Chondrocyte (in vitro differentiated cells): ENCODE measurements at regions not wholly inside any gene's neighbourhood (a gene's known extent, or its start where the extent isn't known, plus 50 kb on each side); places are given as distances from the start of the nearest gene placed in this dataset.

Experiments
- DNase-seq: peaks from one replicate; pipeline ENCODE4 v3.0.0; 2021; ENCODE audit warnings: mixed read lengths, low spot score
- H3K27ac Mint-ChIP-seq: one replicate; pipeline ENCODE4 v1.8.0; 2021; ENCODE audit warnings: mild to moderate bottlenecking, moderate library complexity, mixed read lengths; ENCODE audit not compliant: unreplicated experiment
- H3K27me3 Mint-ChIP-seq: 2 replicates; pipeline ENCODE4 v1.8.0; 2021; ENCODE audit warnings: low read depth, mixed read lengths
- H3K36me3 Mint-ChIP-seq: 2 replicates; pipeline ENCODE4 v1.8.0; 2021; ENCODE audit warnings: low read depth, mixed read lengths
- H3K4me1 Mint-ChIP-seq: 2 replicates; pipeline ENCODE4 v1.8.0; 2021; ENCODE audit warnings: low read depth, mild to moderate bottlenecking, mixed read lengths
- H3K4me3 Mint-ChIP-seq: one replicate; pipeline ENCODE4 v1.8.0; 2021; ENCODE audit warnings: mild to moderate bottlenecking, moderate library complexity, mixed read lengths; ENCODE audit not compliant: unreplicated experiment
- H3K9me3 Mint-ChIP-seq: 2 replicates; pipeline ENCODE4 v1.8.0; 2021; ENCODE audit warnings: low read depth, mixed read lengths
- CTCF ChIP-seq: fragments of 200-600 bp; sonication (generic); IDR thresholded peaks from 2 replicates; pipeline ENCODE4 v1.5.0; 2021; ENCODE audit warnings: antibody characterized with exemption, mild to moderate bottlenecking, moderate library complexity

- H3K27ac Mint-ChIP-seq: no peak overlapping the region
- DNase-seq: no peak
- no peaks in the 10 kb centered on the region for H3K4me1 Mint-ChIP-seq
- H3K4me3 Mint-ChIP-seq: no peak overlapping the region
- peaks cover 5% of the 10 kb centered on the region for H3K27me3 Mint-ChIP-seq
- no peaks in the 10 kb centered on the region for H3K36me3 Mint-ChIP-seq
- TF ChIP-seq CTCF: no peak
- H3K9me3 Mint-ChIP-seq: no peaks in the 10 kb centered on the region
Measured at GRCh38 chr10:6695519-6695918, 115.4 kb upstream of the PRKCQ start.

- H3K4me3 Mint-ChIP-seq: no peak overlapping the region
- no peak overlapping the region for H3K27ac Mint-ChIP-seq
- no peak for DNase-seq
Measured at GRCh38 chr10:6694447-6695140, 114.5 kb upstream of the PRKCQ start.

GRCh38 chr10:6692856-6693255, 112.8 kb upstream of the PRKCQ start:
- no peaks in the 10 kb centered on the region for H3K9me3 Mint-ChIP-seq
- H3K4me3 Mint-ChIP-seq: no peak overlapping the region
- H3K36me3 Mint-ChIP-seq: no peaks in the 10 kb centered on the region
- peaks cover 5% of the 10 kb centered on the region for H3K27me3 Mint-ChIP-seq
- no peak overlapping the region for H3K27ac Mint-ChIP-seq
- TF ChIP-seq CTCF: no peak
- H3K4me1 Mint-ChIP-seq: no peaks in the 10 kb centered on the region
- DNase-seq: no peak

More at GRCh38 chr10:6694447-6695140, 114.5 kb upstream of the PRKCQ start:
- peaks cover 5% of the 10 kb centered on the region for H3K27me3 Mint-ChIP-seq
- no peaks in the 10 kb centered on the region for H3K9me3 Mint-ChIP-seq
- no peak for TF ChIP-seq CTCF
- no peaks in the 10 kb centered on the region for H3K36me3 Mint-ChIP-seq
- no peaks in the 10 kb centered on the region for H3K4me1 Mint-ChIP-seq

GRCh38 chr10:6692103-6692502, 112.0 kb upstream of the PRKCQ start:
- H3K4me1 Mint-ChIP-seq: no peaks in the 10 kb centered on the region
- no peak for DNase-seq

GRCh38 chr10:6689036-6689435, 109.0 kb upstream of the PRKCQ start:
- DNase-seq: no peak
- H3K27ac Mint-ChIP-seq: no peak overlapping the region
- no peaks in the 10 kb centered on the region for H3K9me3 Mint-ChIP-seq
- H3K4me3 Mint-ChIP-seq: no peak overlapping the region
- no peak for TF ChIP-seq CTCF
- no peaks in the 10 kb centered on the region for H3K36me3 Mint-ChIP-seq
- no peaks in the 10 kb centered on the region for H3K4me1 Mint-ChIP-seq
- H3K27me3 Mint-ChIP-seq: peaks cover 9% of the 10 kb centered on the region

More at GRCh38 chr10:6692103-6692502, 112.0 kb upstream of the PRKCQ start:
- TF ChIP-seq CTCF: no peak
- Mint-ChIP-seq H3K27ac (no peak overlapping the region), H3K36me3 (no peaks in the 10 kb centered on the region), H3K4me3 (no peak overlapping the region), H3K27me3 (peaks cover 5% of the 10 kb centered on the region), H3K9me3 (no peaks in the 10 kb centered on the region)
